HEK293T (cell line): ENCODE measurements at regions not wholly inside any gene's neighbourhood (a gene's known extent, or its start where the extent isn't known, plus 50 kb on each side); places are given as distances from the start of the nearest gene placed in this dataset.

Source experiments
- ARNT ChIP-seq: fragments of 450-650 bp; IDR thresholded peaks from 2 replicates; pipeline ENCODE4 v1.6.1; 2017; ENCODE audit warnings: mild to moderate bottlenecking
- BHLHE40 ChIP-seq: fragments of 450-650 bp; IDR thresholded peaks from 2 replicates; pipeline ENCODE4 v1.6.1; 2016; ENCODE audit warnings: mild to moderate bottlenecking, moderate library complexity, borderline replicate concordance
- FOXA1 ChIP-seq: fragments of 450-650 bp; IDR thresholded peaks from 2 replicates; pipeline ENCODE4 v1.6.1; 2016; ENCODE audit warnings: mild to moderate bottlenecking
- HDGF ChIP-seq: fragments of 450-650 bp; IDR thresholded peaks from 2 replicates; pipeline ENCODE4 v1.6.1; 2017; ENCODE audit warnings: antibody characterized with exemption, borderline replicate concordance
- LEF1 ChIP-seq: fragments of 450-650 bp; IDR thresholded peaks from 2 replicates; pipeline ENCODE4 v1.6.1; 2017; ENCODE audit warnings: mild to moderate bottlenecking, borderline replicate concordance
- NFRKB ChIP-seq: fragments of 450-650 bp; IDR thresholded peaks from 2 replicates; pipeline ENCODE4 v1.6.1; 2016; ENCODE audit warnings: mild to moderate bottlenecking, moderate library complexity
- SP1 ChIP-seq: fragments of 450-650 bp; IDR thresholded peaks from 2 replicates; pipeline ENCODE4 v1.6.1; 2017
- SUZ12 ChIP-seq: fragments of 450-650 bp; IDR thresholded peaks from 2 replicates; pipeline ENCODE4 v1.6.1; 2016; ENCODE audit warnings: mild to moderate bottlenecking
- TARDBP ChIP-seq: fragments of 450-650 bp; IDR thresholded peaks from 2 replicates; pipeline ENCODE4 v1.6.1; 2016
- TF ChIP-seq, protein P1 (sequence below): fragments of 450-650 bp; IDR thresholded peaks from 2 replicates; pipeline ENCODE4 v1.6.1; 2016

DNA sequence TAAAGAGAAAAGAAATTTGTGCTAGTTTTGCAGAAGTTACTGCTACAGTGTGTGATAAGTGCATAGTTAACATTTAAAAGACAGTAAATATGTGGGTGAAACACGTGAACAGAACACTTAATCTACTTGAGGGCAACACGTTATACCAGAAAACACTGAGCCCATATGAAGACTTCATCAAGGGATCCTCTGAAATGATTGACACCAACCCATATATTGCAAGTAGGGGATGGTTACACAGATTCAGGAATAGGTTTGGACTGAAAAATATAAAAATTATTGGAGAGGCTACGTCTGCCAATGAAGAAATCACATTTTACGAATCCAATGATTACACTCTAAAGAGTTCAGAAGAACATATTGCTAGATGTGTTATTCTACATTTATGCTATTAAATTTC lies 185.6 kb downstream of the GPX5 start:
- TF ChIP-seq TARDBP (no peak), BHLHE40 (no peak), SP1 (no peak), FOXA1 (no peak), ARNT (no peak), NFRKB (no peak), SUZ12 (no peak), LEF1 (no peak), HDGF (no peak)
- TF ChIP-seq, protein P1, sequence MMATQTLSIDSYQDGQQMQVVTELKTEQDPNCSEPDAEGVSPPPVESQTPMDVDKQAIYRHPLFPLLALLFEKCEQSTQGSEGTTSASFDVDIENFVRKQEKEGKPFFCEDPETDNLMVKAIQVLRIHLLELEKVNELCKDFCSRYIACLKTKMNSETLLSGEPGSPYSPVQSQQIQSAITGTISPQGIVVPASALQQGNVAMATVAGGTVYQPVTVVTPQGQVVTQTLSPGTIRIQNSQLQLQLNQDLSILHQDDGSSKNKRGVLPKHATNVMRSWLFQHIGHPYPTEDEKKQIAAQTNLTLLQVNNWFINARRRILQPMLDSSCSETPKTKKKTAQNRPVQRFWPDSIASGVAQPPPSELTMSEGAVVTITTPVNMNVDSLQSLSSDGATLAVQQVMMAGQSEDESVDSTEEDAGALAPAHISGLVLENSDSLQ = peak; percentile 51
